ENCODE measurements at regions not wholly inside any gene's neighbourhood (a gene's known extent, or its start where the extent isn't known, plus 50 kb on each side); places are given as distances from the start of the nearest gene placed in this dataset.
A peak's percentile ranks its signal among the peaks of the same experiment; 100 is the strongest.

DNA sequence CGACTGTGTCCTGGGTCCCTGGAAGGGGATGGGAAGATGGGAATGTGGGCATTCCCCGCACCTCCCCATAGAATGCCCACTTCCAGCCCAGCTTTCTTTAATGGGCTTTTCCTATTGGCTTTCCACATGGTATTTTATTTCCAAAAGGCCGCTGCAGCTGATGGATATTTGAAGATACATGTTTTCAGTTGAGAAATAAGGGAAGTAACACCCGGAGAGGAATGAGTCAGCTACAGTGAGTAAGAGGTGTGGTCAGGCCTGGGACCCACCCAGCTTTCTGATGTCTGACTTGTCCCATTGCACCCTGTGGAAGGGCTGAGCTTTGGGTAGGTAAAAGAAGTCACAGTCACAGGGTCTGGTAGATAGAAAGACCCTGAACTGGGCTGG lies 476.9 kb downstream of the MIAT start:
- DNase-seq (ENCODE audit: low spot score in 2 of 2) = peak; percentile 38 to 80
- no peaks in the 10 kb centered on the region for H3K27me3 ChIP-seq
- TF ChIP-seq, protein P1, sequence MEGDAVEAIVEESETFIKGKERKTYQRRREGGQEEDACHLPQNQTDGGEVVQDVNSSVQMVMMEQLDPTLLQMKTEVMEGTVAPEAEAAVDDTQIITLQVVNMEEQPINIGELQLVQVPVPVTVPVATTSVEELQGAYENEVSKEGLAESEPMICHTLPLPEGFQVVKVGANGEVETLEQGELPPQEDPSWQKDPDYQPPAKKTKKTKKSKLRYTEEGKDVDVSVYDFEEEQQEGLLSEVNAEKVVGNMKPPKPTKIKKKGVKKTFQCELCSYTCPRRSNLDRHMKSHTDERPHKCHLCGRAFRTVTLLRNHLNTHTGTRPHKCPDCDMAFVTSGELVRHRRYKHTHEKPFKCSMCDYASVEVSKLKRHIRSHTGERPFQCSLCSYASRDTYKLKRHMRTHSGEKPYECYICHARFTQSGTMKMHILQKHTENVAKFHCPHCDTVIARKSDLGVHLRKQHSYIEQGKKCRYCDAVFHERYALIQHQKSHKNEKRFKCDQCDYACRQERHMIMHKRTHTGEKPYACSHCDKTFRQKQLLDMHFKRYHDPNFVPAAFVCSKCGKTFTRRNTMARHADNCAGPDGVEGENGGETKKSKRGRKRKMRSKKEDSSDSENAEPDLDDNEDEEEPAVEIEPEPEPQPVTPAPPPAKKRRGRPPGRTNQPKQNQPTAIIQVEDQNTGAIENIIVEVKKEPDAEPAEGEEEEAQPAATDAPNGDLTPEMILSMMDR (IDR thresholded peaks at IDR 0.05) = no peak
- H3K4me3 ChIP-seq = no peak overlapping the region
- no peak overlapping the region for H3K27ac ChIP-seq
- no peaks in the 10 kb centered on the region for H3K36me3 ChIP-seq
- peaks cover 0 to 2% of the 10 kb centered on the region in 2 donors for H3K4me1 ChIP-seq
- no peaks in the 10 kb centered on the region for H3K9me3 ChIP-seq
- intact Hi-C loops (cut with DNase I) = no loop called here

GRCh38 chr22:27135031-27135981 lies 477.9 kb downstream of the MIAT start:
- Histone ChIP-seq H3K4me1 (peaks cover 0 to 9% of the 10 kb centered on the region in 2 donors), H3K27ac (no peak overlapping the region), H3K4me3 (no peak overlapping the region), H3K36me3 (no peaks in the 10 kb centered on the region), H3K27me3 (no peaks in the 10 kb centered on the region), H3K9me3 (no peaks in the 10 kb centered on the region)
- intact Hi-C loops (cut with DNase I) = no loop called here
- TF ChIP-seq, protein P1 (IDR thresholded peaks at IDR 0.05) = no peak
- DNase-seq (ENCODE audit: low spot score in 2 of 2) = no peak

DNA sequence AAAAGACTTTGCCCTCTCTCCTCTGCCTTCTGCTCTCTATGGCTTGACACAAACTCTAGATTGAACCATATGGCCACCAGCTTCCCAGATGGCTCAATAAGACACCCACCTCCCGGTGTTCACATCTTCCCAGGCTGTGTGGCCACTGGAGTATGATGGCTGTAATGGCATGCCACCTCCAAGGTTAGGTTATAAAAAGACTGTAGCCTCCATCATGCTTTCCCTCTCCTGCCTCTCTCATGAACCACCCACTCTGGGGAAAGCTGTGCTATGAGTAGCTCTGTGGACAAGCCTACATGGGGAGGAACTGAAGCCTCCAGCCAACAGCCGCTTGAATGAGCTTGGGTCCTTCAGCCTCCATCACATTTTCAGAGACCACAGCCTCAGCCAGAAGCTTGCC lies 479.2 kb downstream of the MIAT start:
- Histone ChIP-seq H3K36me3 (no peaks in the 10 kb centered on the region), H3K4me3 (no peak overlapping the region), H3K27ac (no peak overlapping the region), H3K9me3 (no peaks in the 10 kb centered on the region), H3K4me1 (peaks cover 0 to 10% of the 10 kb centered on the region in 2 donors), H3K27me3 (no peaks in the 10 kb centered on the region)
- intact Hi-C loops (cut with DNase I) = no loop called here
- TF ChIP-seq, protein P1 (IDR thresholded peaks at IDR 0.05) = no peak
- DNase-seq (ENCODE audit: low spot score in 2 of 2) = no peak

GRCh38 chr22:27137871-27138337 lies 480.5 kb downstream of the MIAT start:
- no peak for DNase-seq (ENCODE audit: low spot score in 2 of 2)
- TF ChIP-seq, protein P1 (IDR thresholded peaks at IDR 0.05) = no peak
- Histone ChIP-seq H3K9me3 (no peaks in the 10 kb centered on the region), H3K4me3 (no peak overlapping the region), H3K4me1 (peaks cover 0 to 10% of the 10 kb centered on the region in 2 donors), H3K36me3 (no peaks in the 10 kb centered on the region), H3K27me3 (no peaks in the 10 kb centered on the region), H3K27ac (no peak overlapping the region)
- intact Hi-C loops (cut with DNase I) = no loop called here

DNA sequence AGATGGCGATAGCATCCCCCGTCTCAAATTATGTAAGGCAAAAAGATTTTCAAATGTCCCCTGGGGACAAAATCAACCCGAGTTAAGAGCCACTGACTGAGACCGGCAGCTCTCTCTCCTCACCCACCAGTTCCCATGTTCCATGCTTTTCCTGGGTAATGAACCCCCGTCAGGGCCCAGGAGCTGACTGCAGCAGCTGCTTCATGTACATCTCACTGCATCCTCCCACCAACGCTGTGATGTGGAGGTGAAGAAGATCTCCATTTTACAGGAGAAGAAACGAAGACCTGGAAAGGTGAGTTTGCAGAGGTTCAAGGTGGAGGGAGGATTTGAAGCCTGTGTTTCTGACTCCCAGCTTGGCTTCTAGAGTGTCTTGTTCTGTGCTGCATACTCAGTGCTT lies 481.1 kb downstream of the MIAT start:
- Histone ChIP-seq H3K4me1 (peaks cover 0 to 10% of the 10 kb centered on the region in 2 donors), H3K4me3 (no peak overlapping the region), H3K27me3 (no peaks in the 10 kb centered on the region), H3K36me3 (no peaks in the 10 kb centered on the region), H3K27ac (no peak overlapping the region), H3K9me3 (no peaks in the 10 kb centered on the region)
- no peak for DNase-seq (ENCODE audit: low spot score in 2 of 2)
- TF ChIP-seq, protein P1 (IDR thresholded peaks at IDR 0.05) = no peak
- intact Hi-C loops (cut with DNase I) = no loop called here
